DND-41 (cell line): ENCODE measurements at regions not wholly inside any gene's neighbourhood (a gene's known extent, or its start where the extent isn't known, plus 50 kb on each side); places are given as distances from the start of the nearest gene placed in this dataset.

ENCODE experiments used
- EZH2 ChIP-seq: IDR thresholded peaks from 3 replicates; pipeline ENCODE4 v1.6.1; 2012; ENCODE audit warnings: borderline replicate concordance, low read depth, mild to moderate bottlenecking, moderate library complexity, low read length, inconsistent platforms; ENCODE audit not compliant: severe bottlenecking
- TF ChIP-seq, protein P1 (sequence below): IDR thresholded peaks from 2 replicates; pipeline ENCODE4 v1.5.1; 2012; ENCODE audit warnings: borderline replicate concordance, low read length, moderate library complexity, mild to moderate bottlenecking; ENCODE audit not compliant: poor library complexity, severe bottlenecking; ENCODE audit errors: extremely low read depth

DNA sequence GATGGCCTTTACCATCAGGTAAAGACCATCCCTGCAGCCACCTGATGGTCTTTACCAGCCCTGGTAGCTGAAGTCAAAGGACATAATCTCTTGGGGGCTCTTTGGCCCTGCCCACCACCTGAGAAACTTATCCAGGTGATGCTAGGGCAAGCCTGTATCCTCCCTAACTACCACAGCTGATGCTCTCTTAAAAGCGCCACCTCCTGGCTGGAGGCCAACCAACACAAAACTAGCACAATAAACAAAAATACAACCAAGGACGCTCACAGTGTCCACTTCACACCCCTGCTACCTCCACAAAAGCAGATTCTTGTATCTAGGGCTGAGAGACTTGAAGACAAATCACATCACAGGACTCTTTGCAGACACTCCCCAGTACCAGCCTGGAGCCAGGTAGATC lies 357.1 kb upstream of the POU3F1 start:
- TF ChIP-seq, protein P1, sequence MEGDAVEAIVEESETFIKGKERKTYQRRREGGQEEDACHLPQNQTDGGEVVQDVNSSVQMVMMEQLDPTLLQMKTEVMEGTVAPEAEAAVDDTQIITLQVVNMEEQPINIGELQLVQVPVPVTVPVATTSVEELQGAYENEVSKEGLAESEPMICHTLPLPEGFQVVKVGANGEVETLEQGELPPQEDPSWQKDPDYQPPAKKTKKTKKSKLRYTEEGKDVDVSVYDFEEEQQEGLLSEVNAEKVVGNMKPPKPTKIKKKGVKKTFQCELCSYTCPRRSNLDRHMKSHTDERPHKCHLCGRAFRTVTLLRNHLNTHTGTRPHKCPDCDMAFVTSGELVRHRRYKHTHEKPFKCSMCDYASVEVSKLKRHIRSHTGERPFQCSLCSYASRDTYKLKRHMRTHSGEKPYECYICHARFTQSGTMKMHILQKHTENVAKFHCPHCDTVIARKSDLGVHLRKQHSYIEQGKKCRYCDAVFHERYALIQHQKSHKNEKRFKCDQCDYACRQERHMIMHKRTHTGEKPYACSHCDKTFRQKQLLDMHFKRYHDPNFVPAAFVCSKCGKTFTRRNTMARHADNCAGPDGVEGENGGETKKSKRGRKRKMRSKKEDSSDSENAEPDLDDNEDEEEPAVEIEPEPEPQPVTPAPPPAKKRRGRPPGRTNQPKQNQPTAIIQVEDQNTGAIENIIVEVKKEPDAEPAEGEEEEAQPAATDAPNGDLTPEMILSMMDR, result peak; percentile 29
- no peak for TF ChIP-seq EZH2
